GM19023 (cell line): ENCODE measurements at regions not wholly inside any gene's neighbourhood (a gene's known extent, or its start where the extent isn't known, plus 50 kb on each side); places are given as distances from the start of the nearest gene placed in this dataset.

ENCODE experiments used
- ATAC-seq: cut with Tn5 transposase; IDR thresholded peaks from one replicate; pipeline ENCODE4 v1.9.1; 2021; ENCODE audit warnings: mild to moderate bottlenecking, moderate library complexity; ENCODE audit not compliant: unreplicated experiment

- ATAC-seq: no peak
Measured at GRCh38 chr4:22336822-22337221, 179.0 kb downstream of the ADGRA3 start.

DNA sequence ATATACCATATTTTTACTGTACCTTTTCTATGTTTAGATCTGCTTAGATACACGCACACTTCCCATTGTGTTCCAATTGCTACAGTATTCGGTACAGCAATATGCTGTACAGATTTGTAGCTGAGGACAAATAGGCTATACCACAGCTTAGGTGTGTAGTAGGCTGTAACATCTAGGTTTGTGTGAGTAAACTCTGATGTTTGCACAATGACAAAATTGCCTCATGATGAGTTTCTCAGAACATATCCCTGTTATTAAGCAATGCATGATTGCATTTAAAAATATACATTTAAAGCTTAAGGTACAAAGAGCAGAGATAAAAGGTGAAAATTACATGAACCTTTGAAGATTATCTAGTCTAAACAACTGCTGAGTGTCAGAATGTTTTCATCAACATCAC is 181.7 kb downstream of the ADGRA3 start:
- no peak for ATAC-seq

- no peak for ATAC-seq
Measured at GRCh38 chr4:22324422-22324821, 191.4 kb downstream of the ADGRA3 start.

DNA sequence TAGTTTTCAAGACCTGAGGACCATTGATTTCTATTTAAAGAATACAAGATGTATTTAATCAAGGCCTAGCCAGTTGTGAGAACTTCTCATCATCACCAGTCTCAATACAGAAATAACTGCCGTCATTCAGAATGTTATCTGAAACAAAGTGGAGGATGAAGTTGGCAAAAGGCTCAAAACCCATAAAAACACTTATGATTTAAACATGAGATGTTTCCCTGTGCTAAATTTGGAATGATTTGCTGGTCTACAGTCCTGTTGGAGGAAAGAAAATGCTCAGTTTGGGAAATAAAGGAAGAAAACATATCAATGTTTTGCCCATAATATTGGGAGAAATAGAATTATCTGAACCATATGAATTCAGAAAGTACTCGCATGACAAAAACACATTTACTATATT is 192.2 kb downstream of the ADGRA3 start:
- ATAC-seq: no peak

GRCh38 chr4:22322996-22323395 is 192.9 kb downstream of the ADGRA3 start:
- no peak for ATAC-seq

- ATAC-seq: no peak
Measured at GRCh38 chr4:22315628-22316027, 200.2 kb downstream of the ADGRA3 start.

DNA sequence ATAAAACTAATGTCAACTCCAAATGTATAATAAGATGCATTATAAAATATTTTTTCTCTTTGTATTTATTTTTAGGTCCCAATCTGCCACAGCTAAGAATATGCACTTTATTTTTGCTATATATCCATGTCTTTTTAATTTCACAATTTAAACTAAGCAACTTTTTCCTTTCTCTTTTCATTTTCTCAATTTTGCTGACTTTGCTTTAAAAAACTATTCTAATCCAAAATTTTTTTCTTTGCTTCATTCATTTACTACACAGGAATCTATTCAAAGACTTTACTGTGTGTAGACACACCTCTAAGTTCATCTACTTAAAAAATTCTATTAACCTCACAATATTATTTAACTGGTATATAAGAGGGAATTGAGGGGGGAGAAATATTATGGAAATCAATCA is 201.9 kb downstream of the ADGRA3 start:
- no peak for ATAC-seq

- no peak for ATAC-seq
Measured at GRCh38 chr4:22312113-22312512, 203.8 kb downstream of the ADGRA3 start.

- no peak for ATAC-seq
Measured at GRCh38 chr4:22301253-22301652, 214.6 kb downstream of the ADGRA3 start.

GRCh38 chr4:22299678-22300077 is 216.2 kb downstream of the ADGRA3 start:
- no peak for ATAC-seq

GRCh38 chr4:22287631-22288030 is 228.2 kb downstream of the ADGRA3 start:
- no peak for ATAC-seq

GRCh38 chr4:22268350-22269025 is 247.4 kb downstream of the ADGRA3 start:
- ATAC-seq: no peak

GRCh38 chr4:22264261-22264660 is 251.6 kb downstream of the ADGRA3 start:
- ATAC-seq: no peak

GRCh38 chr4:22253431-22253830 is 262.4 kb downstream of the ADGRA3 start:
- ATAC-seq: no peak

DNA sequence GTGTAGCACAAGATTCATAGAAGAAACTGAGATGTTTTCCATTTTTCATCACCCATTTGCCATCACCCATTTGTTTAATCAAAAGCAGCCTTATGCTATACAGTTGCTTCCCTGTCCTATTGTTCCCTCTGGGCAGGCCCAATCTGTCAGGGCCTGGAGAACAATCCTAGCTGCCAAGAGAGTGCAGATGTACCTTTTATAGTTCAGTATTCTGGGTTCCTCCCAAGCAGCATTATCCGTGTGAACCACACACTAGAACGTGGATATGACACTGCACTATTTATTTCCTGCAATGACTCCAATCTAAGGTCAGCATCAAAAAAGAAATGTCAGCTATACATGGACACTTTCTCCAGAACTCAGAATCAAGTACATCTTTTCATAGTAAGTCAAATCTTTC is 269.0 kb downstream of the ADGRA3 start:
- ATAC-seq: no peak

- ATAC-seq: no peak
Measured at GRCh38 chr4:22245294-22245693, 270.6 kb downstream of the ADGRA3 start.

DNA sequence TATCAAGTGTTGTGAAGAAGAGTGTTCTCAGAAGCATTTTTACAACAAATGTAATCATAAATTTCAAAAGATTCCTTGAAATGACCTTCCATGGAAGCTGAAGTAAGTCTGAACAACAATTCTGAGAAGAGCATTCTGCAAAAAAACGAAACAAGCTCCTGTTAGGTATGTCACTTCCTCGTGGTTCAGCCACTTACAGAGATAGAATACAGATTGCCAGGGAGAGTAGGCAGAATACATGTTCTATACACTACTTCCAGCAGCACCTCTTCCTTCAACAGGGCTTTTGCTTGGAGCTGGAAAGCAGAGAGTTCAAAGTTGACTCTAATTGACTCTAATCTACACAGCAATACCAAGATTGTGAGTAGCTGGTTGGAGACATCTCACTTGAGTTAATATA is 274.5 kb downstream of the ADGRA3 start:
- ATAC-seq: no peak

GRCh38 chr4:22240814-22241213 is 275.1 kb downstream of the ADGRA3 start:
- no peak for ATAC-seq

DNA sequence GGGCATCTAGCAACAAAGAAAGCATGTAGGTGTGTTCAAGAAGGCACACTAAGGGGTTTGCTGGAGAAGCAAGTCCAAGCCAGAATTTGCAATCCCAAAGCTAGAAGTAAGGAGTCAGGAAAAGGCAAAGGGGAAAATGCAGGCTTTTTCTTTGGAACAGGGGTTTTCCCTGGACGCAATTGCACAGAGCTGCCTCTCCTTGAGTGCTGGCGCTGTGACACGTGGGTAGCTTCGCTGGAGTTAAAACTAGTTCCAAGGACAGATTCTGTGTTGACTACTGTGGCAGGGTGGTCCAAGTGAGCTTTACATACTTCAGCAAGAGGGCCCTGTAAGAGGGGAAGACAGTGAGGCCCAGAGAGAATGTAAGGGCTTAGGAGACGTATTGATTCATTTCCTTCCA is 277.1 kb downstream of the ADGRA3 start:
- no peak for ATAC-seq

DNA sequence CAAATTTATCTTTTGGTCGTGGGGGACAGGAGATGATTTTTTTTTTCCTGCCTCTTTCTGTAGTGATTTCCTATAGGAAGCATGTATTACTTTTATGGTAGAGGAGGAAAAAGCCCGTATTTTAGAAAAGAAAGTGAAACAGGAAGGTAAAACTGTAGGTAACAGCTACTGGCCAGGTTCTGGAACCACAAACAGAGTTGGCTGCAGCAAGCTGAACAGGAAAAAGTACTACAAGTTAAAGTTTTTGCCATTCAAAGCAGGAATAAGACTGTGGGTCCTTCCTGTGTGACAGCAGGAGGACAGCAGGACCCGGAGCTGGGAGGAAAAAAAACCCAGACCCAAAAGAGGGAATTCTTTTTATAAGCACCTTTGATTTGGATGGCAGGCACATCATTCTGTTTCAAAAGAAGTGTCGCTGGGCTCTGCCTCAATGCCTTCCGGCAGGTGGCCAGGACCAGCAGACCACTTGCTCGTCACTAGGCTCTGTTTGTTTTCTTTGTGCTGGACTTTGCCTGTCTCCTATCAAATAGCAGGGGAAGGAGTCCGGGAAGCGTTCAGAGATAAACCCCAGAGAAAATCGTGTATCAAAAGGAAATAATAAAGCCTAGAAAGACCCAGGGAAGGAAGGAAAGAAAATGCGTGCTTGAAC is 277.9 kb downstream of the ADGRA3 start:
- no peak for ATAC-seq

DNA sequence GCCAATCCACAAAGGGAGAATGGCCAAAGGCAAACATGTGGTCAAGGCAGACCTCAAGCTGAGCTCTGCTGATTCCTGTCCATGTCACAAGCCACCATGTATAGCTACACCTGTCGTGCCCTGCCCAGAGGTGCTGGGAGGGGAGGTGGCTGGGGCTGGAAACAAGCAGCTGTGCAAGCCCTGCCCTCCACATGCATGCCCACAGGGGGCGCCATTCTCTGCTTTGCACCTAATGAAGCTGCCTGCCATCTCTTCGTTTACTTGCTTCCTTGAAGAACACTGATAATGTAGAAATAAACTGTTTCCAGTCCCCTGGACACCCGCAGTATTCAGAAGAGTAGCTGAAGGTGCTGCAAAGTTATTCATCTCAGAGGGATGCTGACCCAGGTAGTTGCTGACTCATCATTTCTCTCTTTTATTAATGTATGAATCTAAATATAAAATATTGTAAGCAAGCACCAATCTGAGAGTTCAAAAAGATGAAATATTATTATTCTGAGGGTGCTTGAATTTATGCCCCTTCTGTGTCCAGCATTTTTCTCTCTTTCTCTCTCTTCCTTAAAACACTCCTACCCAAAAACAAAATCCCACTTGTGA is 278.6 kb downstream of the ADGRA3 start:
- no peak for ATAC-seq

DNA sequence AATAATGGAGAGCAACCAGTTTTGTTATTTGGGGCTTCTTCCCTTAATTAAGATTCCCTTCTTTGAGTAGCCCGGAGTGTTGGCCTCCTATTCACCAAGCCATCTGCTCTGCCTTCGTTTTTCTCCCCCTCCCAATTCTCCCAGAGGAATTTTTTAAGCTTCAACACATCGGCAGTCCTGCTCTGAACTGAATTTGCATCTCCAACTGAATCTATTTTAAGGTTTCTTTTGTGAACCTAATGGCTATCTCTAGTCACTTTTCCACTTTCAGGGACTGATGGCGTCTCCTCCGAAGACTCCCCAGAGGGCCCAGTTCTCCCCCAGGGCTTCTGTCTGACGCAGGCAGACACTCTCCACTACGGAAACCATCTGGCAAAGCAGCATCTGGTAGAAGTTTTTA is 280.2 kb downstream of the ADGRA3 start:
- ATAC-seq: no peak
